NCI-H2196 treated with DMSO at 0.1 percent for 48 hours (cell line): ENCODE measurements at regions not wholly inside any gene's neighbourhood (a gene's known extent, or its start where the extent isn't known, plus 50 kb on each side); places are given as distances from the start of the nearest gene placed in this dataset.
"Not testable (repeated sequence)": the region's sequence is repeated elsewhere in the genome, so short reads cannot be mapped to it uniquely, and the experiment has no call there.

ENCODE experiments used
- DNase-seq: peaks from one replicate; lab custom pipeline; 2025; ENCODE audit not compliant: unreplicated experiment; lab: John Stamatoyannopoulos, UW

- DNase-seq = no peak
Measured at GRCh38 chr3:148453781-148454191, 243.9 kb upstream of the AGTR1 start.

- DNase-seq = no peak
Measured at GRCh38 chr3:148455098-148455497, 242.6 kb upstream of the AGTR1 start.

- no peak for DNase-seq
Measured at GRCh38 chr3:148457886-148458285, 239.8 kb upstream of the AGTR1 start.

GRCh38 chr3:148459931-148460513 is 237.7 kb upstream of the AGTR1 start:
- no peak for DNase-seq

GRCh38 chr3:148460686-148461085 is 237.0 kb upstream of the AGTR1 start:
- no peak for DNase-seq

- no peak for DNase-seq
Measured at GRCh38 chr3:148464246-148464645, 233.5 kb upstream of the AGTR1 start.

GRCh38 chr3:148466143-148466542 is 231.6 kb upstream of the AGTR1 start:
- DNase-seq = no peak

- DNase-seq = no peak
Measured at GRCh38 chr3:148466980-148467740, 230.5 kb upstream of the AGTR1 start.

GRCh38 chr3:148477375-148477774 is 220.3 kb upstream of the AGTR1 start:
- DNase-seq = no peak

- DNase-seq = no peak
Measured at GRCh38 chr3:148493631-148494030, 204.1 kb upstream of the AGTR1 start.

- no peak for DNase-seq
Measured at GRCh38 chr3:148494451-148494850, 203.3 kb upstream of the AGTR1 start.

- DNase-seq = no peak
Measured at GRCh38 chr3:148500881-148501280, 196.8 kb upstream of the AGTR1 start.

- no peak for DNase-seq
Measured at GRCh38 chr3:148510116-148510515, 187.6 kb upstream of the AGTR1 start.

- DNase-seq = no peak
Measured at GRCh38 chr3:148510561-148510960, 187.1 kb upstream of the AGTR1 start.

- no peak for DNase-seq
Measured at GRCh38 chr3:148512648-148513047, 185.1 kb upstream of the AGTR1 start.

- DNase-seq = no peak
Measured at GRCh38 chr3:148513096-148513543, 184.6 kb upstream of the AGTR1 start.

GRCh38 chr3:148518520-148518919 is 179.2 kb upstream of the AGTR1 start:
- DNase-seq = no peak

- not testable (repeated sequence) for DNase-seq
Measured at GRCh38 chr3:148525621-148526020, 172.1 kb upstream of the AGTR1 start.

GRCh38 chr3:148528024-148528423 is 169.7 kb upstream of the AGTR1 start:
- DNase-seq = no peak

GRCh38 chr3:148531836-148532235 is 165.9 kb upstream of the AGTR1 start:
- DNase-seq = no peak

- no peak for DNase-seq
Measured at GRCh38 chr3:148532326-148532725, 165.4 kb upstream of the AGTR1 start.

GRCh38 chr3:148532774-148533173 is 164.9 kb upstream of the AGTR1 start:
- no peak for DNase-seq
